ENCODE measurements at regions not wholly inside any gene's neighbourhood (a gene's known extent, or its start where the extent isn't known, plus 50 kb on each side); places are given as distances from the start of the nearest gene placed in this dataset.

GRCh38 chr10:61548364-61548763, 95.2 kb upstream of the TMEM26 start:
- WGBS (ENCODE audit: insufficient coverage, low lambda C conversion rate) = 80% methylated on average over 1 of the region's 4 CpGs

DNA sequence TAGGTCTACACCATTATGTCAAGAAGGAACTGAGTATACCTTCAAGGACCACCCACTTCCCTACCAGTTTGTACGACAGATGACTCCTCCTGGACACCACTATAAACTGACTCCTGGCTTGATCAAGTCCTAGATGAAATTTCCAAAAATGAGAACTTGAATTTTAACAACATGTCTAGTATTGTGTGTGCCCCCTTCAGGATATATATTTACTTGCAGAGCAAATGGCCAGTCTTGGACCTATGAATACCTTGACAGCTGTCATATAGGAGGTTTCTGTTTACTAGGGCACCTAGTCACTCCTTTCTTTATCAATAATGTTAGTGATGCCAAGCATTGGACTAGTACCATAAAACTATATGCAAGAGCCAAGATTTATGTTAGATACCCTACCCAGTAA, 94.1 kb upstream of the TMEM26 start:
- no CpG with 5 or more reads among the region's 1 CpG for WGBS (ENCODE audit: insufficient coverage, low lambda C conversion rate)
- H3K36me3 ChIP-seq (ENCODE audit: control insufficient read depth, insufficient read depth, low read length) = no peaks in the 10 kb centered on the region
- no peak for DNase-seq
- H3K27me3 ChIP-seq (ENCODE audit: control insufficient read depth, insufficient read depth, low read length) = no peaks in the 10 kb centered on the region
- no peak overlapping the region for H3K4me3 ChIP-seq (ENCODE audit: low read length)
- no peaks in the 10 kb centered on the region for H3K9me3 ChIP-seq (ENCODE audit: control insufficient read depth, low read depth, low read length)
- no peak overlapping the region for H3K27ac ChIP-seq (ENCODE audit: low read length)
- H3K4me1 ChIP-seq (ENCODE audit: control insufficient read depth, insufficient read depth, low read length) = no peaks in the 10 kb centered on the region

More at GRCh38 chr10:61548364-61548763, 95.2 kb upstream of the TMEM26 start:
- no peaks in the 10 kb centered on the region for H3K27me3 ChIP-seq (ENCODE audit: control insufficient read depth, insufficient read depth, low read length)
- no peak overlapping the region for H3K27ac ChIP-seq (ENCODE audit: low read length)
- no peak overlapping the region for H3K4me3 ChIP-seq (ENCODE audit: low read length)
- H3K9me3 ChIP-seq (ENCODE audit: control insufficient read depth, low read depth, low read length) = no peaks in the 10 kb centered on the region
- H3K36me3 ChIP-seq (ENCODE audit: control insufficient read depth, insufficient read depth, low read length) = no peaks in the 10 kb centered on the region
- DNase-seq = no peak
- H3K4me1 ChIP-seq (ENCODE audit: control insufficient read depth, insufficient read depth, low read length) = no peaks in the 10 kb centered on the region

DNA sequence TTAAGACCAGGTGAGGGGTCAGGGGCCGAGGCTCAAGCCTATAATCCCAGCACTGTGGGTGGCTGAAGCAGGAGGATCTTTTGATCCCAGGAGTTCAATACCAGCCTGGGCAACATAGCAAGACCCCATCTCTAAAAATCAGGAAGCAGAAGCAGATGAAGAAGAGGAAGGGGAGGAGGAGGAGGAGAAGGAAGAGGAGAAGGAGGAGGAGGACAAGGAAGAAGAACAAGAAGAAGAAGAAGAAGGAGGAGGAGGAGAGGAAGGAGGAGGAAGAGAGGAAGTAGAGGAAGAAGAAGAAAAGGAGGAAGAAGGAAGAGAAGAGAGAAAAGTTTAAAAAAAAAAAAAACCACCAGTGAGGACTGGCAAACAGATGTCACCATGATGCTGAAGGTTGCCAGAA, 92.0 kb upstream of the TMEM26 start:
- no peak for DNase-seq
- Histone ChIP-seq H3K36me3 (ENCODE audit: control insufficient read depth, insufficient read depth, low read length) (no peaks in the 10 kb centered on the region), H3K27me3 (ENCODE audit: control insufficient read depth, insufficient read depth, low read length) (no peaks in the 10 kb centered on the region), H3K4me3 (ENCODE audit: low read length) (no peak overlapping the region), H3K4me1 (ENCODE audit: control insufficient read depth, insufficient read depth, low read length) (no peaks in the 10 kb centered on the region), H3K9me3 (ENCODE audit: control insufficient read depth, low read depth, low read length) (no peaks in the 10 kb centered on the region), H3K27ac (ENCODE audit: low read length) (no peak overlapping the region)
- whole genome bisulfite sequencing (ENCODE audit: insufficient coverage, low lambda C conversion rate) = no CpG with 5 or more reads among the region's 1 CpG

DNA sequence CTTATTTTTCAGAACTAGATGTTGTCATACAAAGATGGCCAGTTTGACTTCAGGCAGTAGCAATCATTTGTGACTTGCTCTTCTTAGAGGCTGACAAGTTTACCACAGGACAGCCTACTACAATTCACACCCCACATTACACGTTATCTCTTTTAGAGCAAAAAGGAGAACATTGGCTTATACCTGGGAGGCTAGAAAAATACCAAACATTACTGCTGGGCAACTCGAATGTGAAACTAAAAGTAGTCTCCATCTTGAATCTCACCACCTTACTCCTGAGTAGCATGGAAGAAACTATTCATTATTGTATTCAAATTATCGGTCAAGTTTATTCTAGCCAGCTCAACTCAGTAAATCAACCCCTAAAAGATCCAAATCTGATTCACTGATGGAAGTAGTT, 90.7 kb upstream of the TMEM26 start:
- DNase-seq = no peak
- WGBS (ENCODE audit: insufficient coverage, low lambda C conversion rate) = no CpG with 5 or more reads among the region's 3 CpGs
- Histone ChIP-seq H3K9me3 (ENCODE audit: control insufficient read depth, low read depth, low read length) (no peaks in the 10 kb centered on the region), H3K4me1 (ENCODE audit: control insufficient read depth, insufficient read depth, low read length) (no peaks in the 10 kb centered on the region), H3K27ac (ENCODE audit: low read length) (no peak overlapping the region), H3K27me3 (ENCODE audit: control insufficient read depth, insufficient read depth, low read length) (no peaks in the 10 kb centered on the region), H3K36me3 (ENCODE audit: control insufficient read depth, insufficient read depth, low read length) (no peaks in the 10 kb centered on the region), H3K4me3 (ENCODE audit: low read length) (no peak overlapping the region)

GRCh38 chr10:61542596-61542995, 89.4 kb upstream of the TMEM26 start:
- Histone ChIP-seq H3K9me3 (ENCODE audit: control insufficient read depth, low read depth, low read length) (no peaks in the 10 kb centered on the region), H3K36me3 (ENCODE audit: control insufficient read depth, insufficient read depth, low read length) (no peaks in the 10 kb centered on the region), H3K4me3 (ENCODE audit: low read length) (no peak overlapping the region), H3K4me1 (ENCODE audit: control insufficient read depth, insufficient read depth, low read length) (no peaks in the 10 kb centered on the region), H3K27me3 (ENCODE audit: control insufficient read depth, insufficient read depth, low read length) (no peaks in the 10 kb centered on the region), H3K27ac (ENCODE audit: low read length) (no peak overlapping the region)
- no peak for DNase-seq

DNA sequence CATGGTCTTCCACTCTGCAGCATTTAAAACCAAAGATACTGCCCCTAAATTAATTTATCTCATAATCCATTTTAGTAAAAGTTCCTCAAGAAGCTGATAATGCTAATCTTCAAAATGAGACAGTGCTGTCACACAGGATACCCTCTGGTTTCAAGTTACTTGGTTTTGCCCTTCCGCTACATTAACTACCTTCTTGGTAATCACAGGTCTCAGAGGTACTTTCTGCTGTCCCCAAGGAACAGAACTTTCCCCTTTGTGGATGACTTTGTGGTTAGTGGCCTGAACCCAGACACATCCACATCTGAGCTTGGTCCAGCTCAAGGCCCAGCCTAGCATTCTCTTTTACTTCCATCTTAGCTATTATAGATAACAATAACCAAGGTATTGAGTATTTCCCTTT, 88.8 kb upstream of the TMEM26 start:
- Histone ChIP-seq H3K27ac (ENCODE audit: low read length) (no peak overlapping the region), H3K9me3 (ENCODE audit: control insufficient read depth, low read depth, low read length) (no peaks in the 10 kb centered on the region), H3K27me3 (ENCODE audit: control insufficient read depth, insufficient read depth, low read length) (no peaks in the 10 kb centered on the region), H3K4me1 (ENCODE audit: control insufficient read depth, insufficient read depth, low read length) (no peaks in the 10 kb centered on the region), H3K36me3 (ENCODE audit: control insufficient read depth, insufficient read depth, low read length) (no peaks in the 10 kb centered on the region), H3K4me3 (ENCODE audit: low read length) (no peak overlapping the region)
- WGBS (ENCODE audit: insufficient coverage, low lambda C conversion rate) = no CpG with 5 or more reads among the region's 1 CpG
- DNase-seq = no peak

DNA sequence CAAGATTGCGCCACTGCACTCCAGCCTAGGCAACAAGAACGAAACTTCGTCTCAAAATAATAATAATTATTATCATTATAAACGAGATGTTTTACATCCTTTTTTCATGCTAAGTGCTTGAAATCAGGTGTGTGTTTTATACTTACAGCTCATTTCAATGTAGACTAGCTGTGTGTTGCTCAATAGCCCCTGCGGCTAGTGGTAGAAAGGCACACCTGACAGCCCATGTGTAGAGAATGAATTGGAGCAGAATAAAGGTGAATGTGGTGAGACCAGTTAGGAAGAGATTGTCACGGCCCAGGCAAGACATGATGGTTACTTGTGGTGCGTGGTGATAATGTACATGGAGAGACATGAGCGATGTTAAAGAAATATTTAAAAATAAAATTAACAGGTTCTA, 86.7 kb upstream of the TMEM26 start:
- WGBS (ENCODE audit: insufficient coverage, low lambda C conversion rate) = 97% methylated on average over 6 of the region's 8 CpGs
- H3K36me3 ChIP-seq (ENCODE audit: control insufficient read depth, insufficient read depth, low read length) = no peaks in the 10 kb centered on the region

DNA sequence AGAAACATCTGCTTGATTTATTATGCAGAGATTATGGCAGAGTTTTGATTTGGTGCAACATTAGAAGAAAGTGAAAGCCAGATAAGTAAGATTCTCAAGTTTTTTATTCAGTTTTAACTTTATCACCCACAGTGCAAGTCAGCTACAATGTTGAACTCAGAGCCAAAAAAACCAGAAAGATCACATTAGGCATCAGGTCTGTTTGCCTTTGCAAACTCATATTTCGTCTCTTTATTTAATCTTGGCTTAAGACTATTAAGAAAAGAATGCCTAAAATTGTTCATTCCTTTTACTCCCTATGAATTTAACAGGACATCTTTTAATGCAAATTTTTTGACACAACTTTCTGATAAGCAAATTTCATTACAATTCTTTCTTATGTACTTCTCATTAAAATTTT, 76.0 kb upstream of the TMEM26 start:
- Histone ChIP-seq H3K4me3 (ENCODE audit: low read length) (no peak overlapping the region), H3K27ac (ENCODE audit: low read length) (no peak overlapping the region), H3K36me3 (ENCODE audit: control insufficient read depth, insufficient read depth, low read length) (no peaks in the 10 kb centered on the region), H3K4me1 (ENCODE audit: control insufficient read depth, insufficient read depth, low read length) (no peaks in the 10 kb centered on the region), H3K9me3 (ENCODE audit: control insufficient read depth, low read depth, low read length) (no peaks in the 10 kb centered on the region), H3K27me3 (ENCODE audit: control insufficient read depth, insufficient read depth, low read length) (no peaks in the 10 kb centered on the region)
- 43% methylated on average over 1 of the region's 1 CpG for WGBS (ENCODE audit: insufficient coverage, low lambda C conversion rate)
- no peak for DNase-seq

More for the DNA sequence above, 86.7 kb upstream of the TMEM26 start:
- H3K27me3 ChIP-seq (ENCODE audit: control insufficient read depth, insufficient read depth, low read length) = no peaks in the 10 kb centered on the region
- no peaks in the 10 kb centered on the region for H3K4me1 ChIP-seq (ENCODE audit: control insufficient read depth, insufficient read depth, low read length)
- no peak overlapping the region for H3K27ac ChIP-seq (ENCODE audit: low read length)
- H3K4me3 ChIP-seq (ENCODE audit: low read length) = no peak overlapping the region
- no peaks in the 10 kb centered on the region for H3K9me3 ChIP-seq (ENCODE audit: control insufficient read depth, low read depth, low read length)
- DNase-seq = no peak

GRCh38 chr10:61503051-61503450, 49.9 kb upstream of the TMEM26 start:
- Histone ChIP-seq H3K27me3 (ENCODE audit: control insufficient read depth, insufficient read depth, low read length) (no peaks in the 10 kb centered on the region), H3K4me3 (ENCODE audit: low read length) (no peak overlapping the region), H3K9me3 (ENCODE audit: control insufficient read depth, low read depth, low read length) (no peaks in the 10 kb centered on the region), H3K36me3 (ENCODE audit: control insufficient read depth, insufficient read depth, low read length) (no peaks in the 10 kb centered on the region), H3K27ac (ENCODE audit: low read length) (no peak overlapping the region), H3K4me1 (ENCODE audit: control insufficient read depth, insufficient read depth, low read length) (no peaks in the 10 kb centered on the region)
- 40% methylated on average over 1 of the region's 2 CpGs for WGBS (ENCODE audit: insufficient coverage, low lambda C conversion rate)
- no peak for DNase-seq

Measured in large intestine (tissue), 3 donors.